ENCODE measurements at regions not wholly inside any gene's neighbourhood (a gene's known extent, or its start where the extent isn't known, plus 50 kb on each side); places are given as distances from the start of the nearest gene placed in this dataset.

DNA sequence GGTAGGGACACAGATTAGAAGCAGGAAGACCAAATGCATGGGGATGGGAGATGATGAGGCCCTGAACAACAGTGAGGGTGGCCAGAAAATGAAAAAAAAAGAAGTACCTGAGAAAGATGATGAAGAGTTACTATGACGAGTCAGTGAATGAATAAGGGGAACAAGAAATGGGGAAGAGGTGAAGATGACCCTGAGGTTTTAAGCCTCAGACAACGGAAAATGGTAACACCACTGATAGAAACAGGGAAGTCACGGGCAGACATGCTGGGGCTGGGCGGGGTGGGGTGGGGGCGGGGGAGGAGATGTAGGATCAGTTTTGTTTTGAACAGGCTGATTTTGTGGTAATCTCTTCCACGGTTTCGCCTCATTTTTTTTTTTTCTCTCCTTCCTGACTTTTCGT is 205.1 kb upstream of the CADM1 start:
- DNase-seq (ENCODE audit: low spot score), result no peak
- in situ Hi-C loops (cut with MboI; ENCODE audit: low pct_unique_long_range_greater_than_20kb, low sequenced_read_pairs, unreplicated experiment), result no loop called here
- TF ChIP-seq, protein P1, sequence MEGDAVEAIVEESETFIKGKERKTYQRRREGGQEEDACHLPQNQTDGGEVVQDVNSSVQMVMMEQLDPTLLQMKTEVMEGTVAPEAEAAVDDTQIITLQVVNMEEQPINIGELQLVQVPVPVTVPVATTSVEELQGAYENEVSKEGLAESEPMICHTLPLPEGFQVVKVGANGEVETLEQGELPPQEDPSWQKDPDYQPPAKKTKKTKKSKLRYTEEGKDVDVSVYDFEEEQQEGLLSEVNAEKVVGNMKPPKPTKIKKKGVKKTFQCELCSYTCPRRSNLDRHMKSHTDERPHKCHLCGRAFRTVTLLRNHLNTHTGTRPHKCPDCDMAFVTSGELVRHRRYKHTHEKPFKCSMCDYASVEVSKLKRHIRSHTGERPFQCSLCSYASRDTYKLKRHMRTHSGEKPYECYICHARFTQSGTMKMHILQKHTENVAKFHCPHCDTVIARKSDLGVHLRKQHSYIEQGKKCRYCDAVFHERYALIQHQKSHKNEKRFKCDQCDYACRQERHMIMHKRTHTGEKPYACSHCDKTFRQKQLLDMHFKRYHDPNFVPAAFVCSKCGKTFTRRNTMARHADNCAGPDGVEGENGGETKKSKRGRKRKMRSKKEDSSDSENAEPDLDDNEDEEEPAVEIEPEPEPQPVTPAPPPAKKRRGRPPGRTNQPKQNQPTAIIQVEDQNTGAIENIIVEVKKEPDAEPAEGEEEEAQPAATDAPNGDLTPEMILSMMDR (IDR thresholded peaks at IDR 0.05; ENCODE audit: extremely low read depth, insufficient read depth, missing control alignments), result no peak

- in situ Hi-C loops (cut with MboI; ENCODE audit: low pct_unique_long_range_greater_than_20kb, low sequenced_read_pairs, unreplicated experiment), result no loop called here
- TF ChIP-seq, protein P1 (IDR thresholded peaks at IDR 0.05; ENCODE audit: extremely low read depth, insufficient read depth, missing control alignments), result no peak
- no peak for DNase-seq (ENCODE audit: low spot score)
These were observed 203.1 kb upstream of the CADM1 start for GRCh38 chr11:115707180-115707905.

- in situ Hi-C loops (cut with MboI; ENCODE audit: low pct_unique_long_range_greater_than_20kb, low sequenced_read_pairs, unreplicated experiment), result no loop called here
- TF ChIP-seq, protein P1 (IDR thresholded peaks at IDR 0.05; ENCODE audit: extremely low read depth, insufficient read depth, missing control alignments), result no peak
These were observed 202.5 kb upstream of the CADM1 start for GRCh38 chr11:115706626-115707135.

GRCh38 chr11:115705200-115705599 is 201.0 kb upstream of the CADM1 start:
- TF ChIP-seq, protein P1 (IDR thresholded peaks at IDR 0.05; ENCODE audit: extremely low read depth, insufficient read depth, missing control alignments), result no peak
- no peak for DNase-seq (ENCODE audit: low spot score)
- in situ Hi-C loops (cut with MboI; ENCODE audit: low pct_unique_long_range_greater_than_20kb, low sequenced_read_pairs, unreplicated experiment), result no loop called here

More at GRCh38 chr11:115706626-115707135, 202.5 kb upstream of the CADM1 start:
- no peak for DNase-seq (ENCODE audit: low spot score)

GRCh38 chr11:115700981-115701875 is 197.0 kb upstream of the CADM1 start:
- in situ Hi-C loops (cut with MboI; ENCODE audit: low pct_unique_long_range_greater_than_20kb, low sequenced_read_pairs, unreplicated experiment), result no loop called here

GRCh38 chr11:115700496-115700895 is 196.3 kb upstream of the CADM1 start:
- TF ChIP-seq, protein P1 (IDR thresholded peaks at IDR 0.05; ENCODE audit: extremely low read depth, insufficient read depth, missing control alignments), result no peak
- in situ Hi-C loops (cut with MboI; ENCODE audit: low pct_unique_long_range_greater_than_20kb, low sequenced_read_pairs, unreplicated experiment), result no loop called here
- DNase-seq (ENCODE audit: low spot score), result no peak

More at GRCh38 chr11:115700981-115701875, 197.0 kb upstream of the CADM1 start:
- DNase-seq (ENCODE audit: low spot score), result no peak
- TF ChIP-seq, protein P1 (IDR thresholded peaks at IDR 0.05; ENCODE audit: extremely low read depth, insufficient read depth, missing control alignments), result no peak

Data from GM13977 (cell line).